Activated CD8-positive, alpha-beta memory T cell treated with anti-CD3 and anti-CD28 coated beads, Interleukin-2, amount 50 U/mL, for 4 hours (primary cell): ENCODE measurements at regions not wholly inside any gene's neighbourhood (a gene's known extent, or its start where the extent isn't known, plus 50 kb on each side); places are given as distances from the start of the nearest gene placed in this dataset.

ENCODE experiments used
- DNase-seq: peaks from one replicate; pipeline ENCODE4 v3.0.0-alpha.2; 2020

DNA sequence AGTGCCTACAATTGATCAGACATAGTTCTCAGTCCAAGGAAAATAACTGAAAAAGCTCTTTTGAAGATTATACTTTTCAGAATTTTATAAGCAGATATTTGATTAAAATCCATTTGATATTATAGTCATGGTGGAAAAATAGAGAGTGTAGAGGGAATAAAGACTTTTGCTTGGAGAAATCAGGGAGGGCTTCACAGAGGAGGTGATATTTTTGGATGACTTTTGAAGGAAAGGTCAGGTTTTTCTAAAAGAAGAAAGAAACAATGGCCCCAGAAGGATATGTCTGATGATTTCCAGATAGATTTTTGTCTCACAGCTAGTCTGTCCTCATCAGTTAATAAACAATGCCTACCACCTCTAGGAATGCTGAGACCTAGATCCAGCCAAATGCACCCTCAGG, 806.3 kb upstream of the CELF2 start:
- no peak for DNase-seq

DNA sequence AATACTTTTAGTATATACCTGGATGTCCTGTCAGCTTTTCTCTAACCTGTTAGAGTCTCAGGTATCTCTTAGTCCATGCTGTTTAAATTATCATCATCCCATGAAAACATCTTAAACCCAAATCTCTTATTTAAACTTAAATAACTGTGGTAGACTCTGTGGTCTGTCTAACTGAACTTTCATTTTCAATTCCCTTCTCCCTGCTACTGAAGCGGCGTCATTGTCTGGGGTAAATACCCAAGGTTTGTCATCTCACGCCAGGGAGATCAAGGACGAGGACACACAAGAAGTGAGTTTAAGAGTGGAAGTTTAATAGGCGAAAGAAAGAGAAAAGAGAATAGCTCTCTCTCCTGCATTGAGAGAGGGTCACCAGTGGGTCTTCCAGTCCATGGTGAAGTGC, 804.4 kb upstream of the CELF2 start:
- DNase-seq: no peak

DNA sequence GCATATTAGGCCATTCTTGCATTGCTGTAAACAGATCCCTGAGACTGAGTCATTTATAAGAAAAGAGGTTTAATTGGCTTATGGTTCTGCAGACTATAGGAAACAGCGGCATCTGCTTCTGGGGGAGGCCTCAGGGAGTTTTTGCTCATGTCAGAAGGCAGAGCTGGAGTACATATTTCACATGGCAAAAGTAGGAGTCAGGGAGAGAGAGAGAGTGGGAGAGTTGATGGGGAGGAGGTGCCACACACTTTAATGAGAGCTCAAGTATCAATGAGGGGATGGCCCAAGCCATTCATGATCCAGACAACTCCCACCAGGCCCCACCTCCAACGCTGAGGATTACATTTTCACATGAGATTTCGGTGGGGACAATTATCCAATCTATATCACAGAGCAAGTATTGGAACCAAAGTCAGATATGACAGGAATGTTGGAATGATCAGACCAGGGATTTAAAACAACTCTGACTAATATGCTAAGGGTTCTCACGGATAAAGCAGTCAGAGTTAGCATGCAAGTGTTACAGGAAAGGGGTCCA, 795.3 kb upstream of the CELF2 start:
- DNase-seq: no peak

DNA sequence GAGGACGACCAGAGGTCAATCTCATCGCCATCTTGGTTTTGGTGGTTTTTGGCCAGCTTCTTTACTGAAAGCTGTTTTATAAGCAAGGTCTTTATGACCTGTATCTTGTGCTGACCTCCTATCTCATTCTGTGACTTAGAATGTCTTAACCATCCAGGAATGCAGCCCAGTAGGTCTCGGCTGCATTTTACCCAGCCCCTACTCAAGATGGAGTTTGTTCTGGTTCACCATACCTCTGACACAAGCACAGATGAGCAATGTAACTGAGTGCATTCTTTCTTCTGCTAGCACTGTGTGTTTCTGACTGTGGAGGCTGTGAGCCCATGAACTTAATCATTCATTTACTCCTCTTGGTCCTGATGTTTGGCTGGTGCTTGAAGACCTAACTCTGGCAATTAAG, 794.5 kb upstream of the CELF2 start:
- no peak for DNase-seq

DNA sequence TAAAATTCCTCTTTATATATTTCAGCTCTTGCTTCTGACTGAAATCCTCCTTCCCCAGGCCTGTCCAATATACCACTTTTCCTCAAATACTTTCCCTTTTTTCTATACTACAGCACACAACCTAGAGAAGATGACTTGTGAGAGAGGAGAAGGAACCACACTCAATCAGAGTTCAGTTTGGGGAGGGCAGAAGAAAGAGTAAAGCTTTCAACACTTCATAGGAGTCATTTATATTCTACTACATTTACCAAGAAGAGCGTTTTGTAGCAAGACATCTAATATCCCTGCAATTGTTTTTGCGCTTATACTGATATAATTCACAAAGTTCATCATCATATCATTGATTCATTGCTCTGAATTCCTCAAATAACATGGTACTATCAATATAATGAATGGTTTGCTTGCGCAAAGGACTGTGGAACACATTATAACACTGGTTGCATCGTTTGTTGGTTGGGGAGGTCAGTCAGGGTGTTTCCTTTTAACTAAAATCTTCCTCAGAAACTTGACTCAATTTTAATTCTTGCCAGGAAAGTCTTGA, 792.5 kb upstream of the CELF2 start:
- no peak for DNase-seq

DNA sequence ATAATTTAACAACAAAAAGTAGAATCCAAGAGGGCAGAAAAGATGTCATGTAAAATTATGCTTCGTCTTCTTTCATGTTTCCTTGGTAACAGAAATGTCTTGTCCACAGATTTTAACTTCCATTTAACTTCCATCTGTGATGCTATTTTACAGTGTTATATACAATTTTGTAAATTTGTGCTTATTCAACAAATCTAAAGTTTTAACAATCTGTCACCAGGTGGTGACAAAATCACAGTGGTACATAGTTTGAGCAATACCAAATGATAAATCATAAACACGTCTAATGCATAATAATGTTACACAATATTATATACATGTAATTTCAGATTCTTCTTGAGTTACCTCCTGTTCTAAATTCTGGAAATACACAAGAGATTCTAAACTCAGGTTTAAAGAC, 784.4 kb upstream of the CELF2 start:
- DNase-seq: no peak

DNA sequence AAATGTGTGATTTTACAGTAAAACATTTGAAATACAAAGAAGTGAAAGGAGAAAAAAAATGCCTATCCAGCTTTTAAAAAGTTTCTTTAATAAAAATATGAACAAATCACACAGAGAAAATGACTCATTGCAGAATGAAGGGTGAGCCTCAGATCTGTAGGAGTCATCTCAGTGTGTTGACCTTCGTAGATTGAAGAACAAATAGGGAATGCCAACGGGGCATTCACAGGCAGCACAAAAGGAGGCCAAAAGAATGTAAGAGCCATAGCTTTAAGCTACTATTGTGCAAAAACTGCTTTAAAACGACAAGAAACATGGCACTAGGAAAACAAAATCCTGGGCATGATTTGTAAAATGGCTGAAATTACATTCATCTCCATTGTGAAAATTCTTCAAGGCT, 782.7 kb upstream of the CELF2 start:
- no peak for DNase-seq

DNA sequence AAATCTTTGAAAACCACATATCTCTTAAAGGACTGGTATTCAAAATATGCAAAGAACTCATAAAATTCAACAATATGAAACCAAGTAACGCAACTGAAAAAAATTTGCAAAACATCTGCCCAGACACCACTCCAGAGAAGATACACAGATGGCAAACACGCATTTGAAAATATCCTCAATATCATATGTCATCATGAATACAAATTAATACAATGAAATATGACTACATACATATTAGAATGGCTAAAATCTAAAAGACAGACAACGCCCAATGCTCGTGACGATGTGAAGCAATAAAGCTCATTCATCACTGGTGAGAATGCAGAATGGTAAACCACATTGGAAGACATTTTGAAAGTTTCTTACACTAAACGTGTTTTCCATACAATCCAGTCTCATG, 770.1 kb upstream of the CELF2 start:
- no peak for DNase-seq

DNA sequence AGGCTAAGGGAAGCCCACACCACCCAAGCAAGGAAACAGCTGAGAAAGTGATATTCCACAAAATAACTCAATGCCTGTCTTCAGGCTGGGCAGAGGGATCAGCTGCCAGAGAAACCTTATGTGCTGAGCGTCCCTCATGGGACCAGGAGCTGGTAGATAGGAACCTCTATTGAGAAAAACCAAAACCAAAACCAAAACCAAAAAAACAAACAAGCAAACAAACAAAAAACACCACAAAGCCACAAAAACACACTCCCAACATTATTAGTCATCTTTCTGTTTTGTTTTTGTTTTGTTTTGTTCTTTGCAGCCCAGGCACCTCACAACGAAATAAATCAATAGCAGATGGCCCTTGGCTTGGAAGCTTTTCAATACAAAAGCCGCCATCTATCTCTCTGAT, 760.8 kb upstream of the CELF2 start:
- no peak for DNase-seq

DNA sequence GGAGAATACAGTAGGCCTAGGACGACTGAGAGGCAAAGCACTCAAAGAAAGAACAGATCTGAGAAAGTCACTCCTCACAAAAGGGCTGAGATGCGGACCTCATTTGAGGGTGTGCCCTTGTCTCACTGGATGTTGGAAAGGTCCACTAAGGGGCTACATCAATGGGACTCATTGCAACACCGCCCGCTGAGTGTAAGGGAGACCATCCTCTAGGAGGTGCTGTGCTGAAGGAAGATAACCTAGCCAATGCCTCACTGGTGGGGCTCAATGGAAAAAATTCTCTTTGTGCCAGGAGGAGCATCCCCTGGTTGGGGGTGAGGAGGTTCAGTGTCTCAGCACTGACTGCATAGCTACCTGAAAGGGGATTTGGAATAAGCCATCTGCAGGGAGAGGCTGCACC, 758.7 kb upstream of the CELF2 start:
- no peak for DNase-seq

DNA sequence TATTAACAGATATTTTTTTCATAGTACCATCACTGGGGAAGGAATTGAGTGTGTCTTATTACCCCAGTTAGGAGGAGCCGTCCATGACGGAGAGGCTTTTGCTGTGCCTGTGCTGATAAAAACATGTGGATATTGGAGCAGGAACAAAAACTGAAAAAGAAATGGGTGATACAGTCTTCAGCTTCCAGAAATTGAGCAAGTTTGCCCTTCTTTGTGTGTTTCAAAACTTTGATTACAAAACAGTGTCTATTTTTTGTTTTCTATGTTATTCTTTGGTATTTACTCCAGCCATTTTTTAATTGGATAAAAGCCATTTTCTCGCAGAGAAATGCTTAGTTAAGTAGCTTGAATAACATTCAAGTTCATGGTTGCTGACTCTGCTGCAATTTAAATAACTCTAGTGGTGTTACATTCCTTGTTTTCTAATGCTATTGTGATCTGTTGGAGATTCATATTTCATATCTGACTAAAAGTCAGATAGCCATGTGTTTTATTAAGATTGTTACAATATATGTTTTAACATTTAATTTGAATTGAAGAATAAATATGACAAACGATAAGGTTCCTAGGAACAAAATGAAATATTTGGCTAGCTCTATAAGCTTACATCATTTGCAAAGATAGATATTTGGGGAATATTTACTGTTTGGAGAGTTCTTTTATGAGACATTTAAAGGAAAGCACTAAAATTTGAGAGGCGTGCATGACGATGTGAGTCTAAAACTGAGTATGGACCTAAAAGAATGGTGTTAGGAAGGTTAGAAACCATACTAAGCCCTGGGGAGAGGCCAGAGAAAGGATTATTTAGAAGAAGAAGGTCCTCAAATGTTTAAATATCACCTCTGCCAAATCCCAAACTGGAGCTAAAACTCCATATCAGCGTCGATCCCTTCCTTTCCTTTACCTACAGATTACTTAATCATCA, 747.3 kb upstream of the CELF2 start:
- DNase-seq: no peak

DNA sequence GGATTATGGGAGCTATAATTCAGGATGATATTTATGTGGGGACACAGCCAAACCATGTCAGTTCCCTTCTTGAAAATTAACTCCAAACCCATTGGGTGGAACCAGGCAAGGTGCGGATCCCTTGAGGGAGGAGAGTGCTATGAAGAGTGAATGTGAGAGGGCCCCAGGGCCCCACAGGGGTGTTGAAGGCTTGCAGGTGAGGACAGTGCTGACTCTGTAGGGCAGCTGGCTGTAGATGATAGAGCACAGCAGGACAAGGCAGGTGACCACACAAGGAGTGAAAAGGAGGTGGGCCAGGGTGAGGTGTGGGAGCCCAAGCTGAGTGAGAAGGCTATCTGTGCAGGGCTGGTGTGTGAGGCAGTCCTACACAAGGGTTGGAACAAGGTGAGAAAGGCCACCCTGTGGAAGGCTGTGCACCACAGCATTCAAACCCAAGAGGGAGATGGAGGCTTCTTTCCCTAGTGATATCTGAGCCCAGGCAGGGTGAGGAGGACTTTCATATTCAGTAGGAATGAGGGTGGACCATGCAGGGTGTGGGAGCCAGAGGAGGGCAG, 746.0 kb upstream of the CELF2 start:
- DNase-seq: no peak

DNA sequence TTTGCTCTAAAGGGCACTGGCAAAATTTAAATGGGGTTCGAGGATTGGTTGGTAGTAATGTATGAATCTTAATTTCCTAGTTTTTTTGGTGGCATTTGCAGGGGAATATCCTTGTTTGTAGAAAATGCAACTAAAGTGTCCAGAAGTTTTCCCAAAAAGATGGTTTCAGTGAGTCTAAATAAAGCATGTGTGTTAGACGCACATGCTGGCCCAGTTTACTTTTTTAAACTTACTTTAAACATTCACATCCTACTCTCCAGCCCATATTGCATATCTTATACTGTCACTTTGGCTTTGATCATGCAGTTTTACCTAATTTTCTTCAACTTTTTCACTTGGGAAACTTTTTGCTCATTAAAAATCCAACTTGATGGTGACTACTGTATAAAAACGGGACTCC, 744.0 kb upstream of the CELF2 start:
- no peak for DNase-seq

DNA sequence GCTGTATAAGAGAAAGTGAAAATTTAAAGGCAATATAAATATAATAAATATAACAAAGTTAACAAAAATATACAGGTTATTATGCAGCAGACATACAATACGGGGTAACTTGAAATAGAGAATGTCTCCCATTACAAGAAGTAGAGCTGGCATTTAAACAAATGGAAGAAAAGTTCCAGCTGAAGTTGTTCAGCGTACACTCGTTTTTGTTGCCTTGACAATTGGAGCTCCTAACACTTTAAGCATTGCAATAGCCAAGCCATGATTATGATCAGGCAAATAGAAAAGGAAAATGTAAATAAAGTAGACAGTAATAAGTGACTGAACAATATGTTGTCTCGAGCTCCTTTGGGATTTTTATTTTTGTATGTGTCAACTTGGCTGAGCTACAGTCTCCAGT, 737.8 kb upstream of the CELF2 start:
- no peak for DNase-seq

DNA sequence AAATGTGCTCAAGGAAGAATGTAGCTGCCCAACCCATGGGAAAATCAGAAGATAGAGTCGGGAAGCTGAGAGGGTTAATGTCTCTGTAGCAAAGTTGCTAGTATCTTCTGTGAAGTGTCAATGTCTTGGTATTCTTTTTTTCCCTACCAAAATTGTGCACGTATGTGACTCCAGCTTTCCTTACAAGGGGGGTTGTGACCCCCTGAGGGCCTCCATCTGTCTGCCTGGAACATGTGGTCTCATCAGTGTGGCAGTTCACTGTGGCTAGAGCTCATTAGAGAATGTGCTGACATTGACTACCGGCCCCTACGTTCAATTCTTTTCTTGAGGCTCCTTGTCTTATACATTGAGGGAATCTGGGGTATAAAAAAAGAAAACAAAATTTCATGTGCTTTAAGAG, 725.2 kb upstream of the CELF2 start:
- no peak for DNase-seq

DNA sequence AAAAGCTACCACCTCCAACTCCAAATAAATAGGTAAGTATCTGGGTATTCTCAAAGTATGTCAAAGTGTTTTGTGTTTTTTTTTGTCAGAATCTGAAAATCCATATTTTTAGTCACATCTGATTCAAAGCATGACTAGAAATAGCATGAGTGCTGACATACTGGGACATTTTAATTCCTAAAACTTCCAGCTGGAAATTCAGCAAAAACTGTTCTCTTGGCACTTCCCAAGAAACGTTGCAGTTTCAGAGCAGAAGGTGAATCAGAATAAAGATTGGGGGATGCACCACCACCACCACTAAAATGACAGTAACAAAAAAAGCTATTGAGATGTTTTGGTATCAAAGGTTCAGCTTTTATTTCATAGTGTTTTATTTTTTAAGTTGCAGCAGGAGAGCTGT, 724.6 kb upstream of the CELF2 start:
- no peak for DNase-seq

DNA sequence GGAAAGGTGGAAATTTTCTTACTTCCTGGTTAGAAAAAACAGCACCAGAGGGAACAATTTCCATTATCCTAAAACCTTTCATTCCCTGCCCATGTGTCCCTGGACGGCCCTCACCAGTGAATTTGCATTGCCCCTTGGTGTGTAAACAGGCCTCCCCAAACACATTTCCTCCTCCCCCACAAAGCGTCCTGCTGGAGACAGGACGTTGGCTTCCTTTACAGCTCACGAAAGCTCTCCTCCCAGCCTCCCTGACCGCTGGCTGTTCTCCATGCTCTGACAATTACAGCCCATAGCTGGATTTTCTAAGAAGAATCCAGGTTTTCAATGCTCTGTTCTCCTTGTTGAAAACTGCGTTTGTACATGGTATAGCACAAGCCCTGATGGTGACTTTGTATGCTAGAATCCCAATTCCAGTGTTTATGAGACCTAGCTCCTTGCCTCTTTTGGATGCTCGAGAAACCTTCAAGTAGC, 724.2 kb upstream of the CELF2 start:
- DNase-seq: no peak

DNA sequence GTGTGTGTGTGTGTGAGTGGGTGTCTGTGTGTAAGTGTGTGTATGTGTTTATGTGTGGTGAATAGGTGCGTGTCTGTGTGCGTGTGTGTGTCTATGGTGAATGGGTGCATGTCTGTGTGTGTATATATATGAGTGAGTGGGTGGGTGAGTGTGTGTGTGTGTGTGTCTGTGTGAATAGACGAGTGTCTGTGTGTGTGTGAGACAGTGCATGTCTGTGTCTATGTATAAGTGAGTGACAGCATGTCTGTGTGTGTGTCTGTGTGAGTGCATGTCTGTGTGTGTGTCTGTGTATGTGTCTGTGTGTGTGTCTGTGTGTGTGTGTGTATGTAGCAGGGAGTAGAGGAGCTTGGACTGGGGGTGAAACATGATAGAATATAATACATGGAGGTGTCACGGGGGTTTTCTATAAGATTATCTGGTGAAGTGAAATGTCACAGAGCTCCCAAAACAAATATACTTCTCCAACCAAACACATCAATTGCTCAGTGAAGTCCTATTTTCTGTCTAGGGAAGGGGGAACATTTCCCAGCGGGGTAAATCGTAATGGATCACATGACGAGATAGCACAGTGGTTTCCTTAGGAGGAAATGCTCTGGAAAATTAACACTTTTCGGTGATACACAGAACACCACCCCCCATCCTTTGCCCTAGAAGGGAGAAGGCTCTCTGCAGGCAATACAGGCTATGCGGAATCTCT, 723.3 kb upstream of the CELF2 start:
- no peak for DNase-seq

DNA sequence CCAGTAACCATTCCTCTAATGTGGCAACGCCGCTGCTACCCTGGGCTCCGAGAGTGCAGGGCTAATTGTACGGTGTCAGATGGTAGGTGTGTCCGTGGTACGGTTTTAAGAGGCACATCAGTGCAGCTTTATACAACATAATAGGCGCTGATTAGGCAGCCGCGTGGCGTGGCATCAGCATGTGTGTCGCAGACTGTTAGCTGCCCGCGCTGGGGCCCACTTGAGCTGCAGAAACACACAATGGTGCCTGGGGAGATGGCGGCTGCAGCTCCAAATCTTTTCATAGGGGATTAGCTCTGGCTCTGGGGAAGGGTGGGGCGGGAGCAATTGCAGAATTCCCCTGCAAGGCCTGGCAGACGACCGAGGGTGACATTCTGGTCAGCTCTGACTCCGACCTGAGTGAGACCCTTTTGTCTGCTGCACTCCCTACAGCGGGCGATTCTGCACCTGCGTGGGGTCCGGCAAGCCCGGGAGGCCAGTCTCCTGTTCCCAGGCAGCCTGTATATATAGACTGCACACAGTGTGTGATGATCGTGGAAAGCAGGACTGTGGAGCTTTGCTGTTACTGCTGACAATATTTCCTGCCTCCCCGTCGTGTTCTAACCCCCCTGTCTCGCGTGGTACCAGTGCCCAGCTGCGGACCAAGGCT, 722.7 kb upstream of the CELF2 start:
- no peak for DNase-seq

DNA sequence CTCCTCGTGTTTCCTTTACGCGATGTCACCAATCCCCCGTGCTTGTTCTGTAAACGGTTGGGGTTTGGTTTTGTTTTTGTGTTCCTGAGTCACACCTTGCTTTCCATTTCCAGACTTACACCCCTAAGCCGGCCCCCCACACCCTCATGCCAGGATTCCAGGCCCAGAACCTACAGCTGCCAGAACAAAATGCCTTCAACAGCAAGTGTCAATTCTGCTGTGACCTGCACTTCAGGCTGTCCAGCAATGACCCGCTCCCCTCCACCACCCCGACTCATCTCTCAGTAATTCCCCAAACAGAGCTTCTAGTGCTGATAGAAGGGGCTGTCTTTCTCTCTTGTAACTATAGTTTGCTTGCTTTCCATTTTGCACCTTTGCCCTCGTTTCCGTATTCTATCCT, 722.1 kb upstream of the CELF2 start:
- DNase-seq: no peak

DNA sequence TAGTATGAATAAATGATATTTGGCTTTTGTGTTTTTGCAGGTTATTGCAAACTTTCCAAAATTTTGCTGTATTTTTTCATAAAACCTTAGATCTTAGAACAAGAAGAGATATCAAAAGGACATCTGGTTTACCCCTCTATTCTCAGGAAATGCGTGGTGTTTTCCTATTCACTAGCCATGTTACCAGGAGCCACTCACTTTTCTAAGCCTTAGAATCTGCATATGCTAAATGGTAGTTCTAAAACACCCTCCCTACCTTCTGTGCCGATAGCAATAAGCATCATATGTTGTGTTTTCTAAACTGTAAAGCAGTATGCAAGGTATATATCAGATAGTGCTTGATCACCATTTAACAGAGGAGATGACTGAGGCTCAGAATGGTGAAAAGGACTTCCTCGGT, 715.0 kb upstream of the CELF2 start:
- no peak for DNase-seq

DNA sequence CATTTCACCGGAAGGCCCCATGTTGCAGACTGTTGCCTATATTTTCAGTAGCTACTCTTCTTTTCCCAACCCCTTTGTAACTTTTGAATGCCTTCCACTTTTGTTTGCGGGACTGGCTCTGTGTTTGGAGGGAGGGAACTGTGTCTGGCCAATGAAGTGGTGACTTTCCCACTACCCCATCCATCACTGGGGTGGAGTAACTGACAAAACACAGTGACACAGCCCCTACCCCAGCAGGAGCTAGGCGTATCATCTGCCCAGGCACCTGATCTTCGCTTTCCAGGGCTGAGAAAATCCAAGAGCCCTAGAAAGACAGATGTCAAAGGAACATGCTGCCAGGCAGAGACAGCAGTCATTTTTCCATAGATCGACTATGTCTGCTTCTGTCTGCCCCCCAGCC, 710.6 kb upstream of the CELF2 start:
- DNase-seq: no peak

DNA sequence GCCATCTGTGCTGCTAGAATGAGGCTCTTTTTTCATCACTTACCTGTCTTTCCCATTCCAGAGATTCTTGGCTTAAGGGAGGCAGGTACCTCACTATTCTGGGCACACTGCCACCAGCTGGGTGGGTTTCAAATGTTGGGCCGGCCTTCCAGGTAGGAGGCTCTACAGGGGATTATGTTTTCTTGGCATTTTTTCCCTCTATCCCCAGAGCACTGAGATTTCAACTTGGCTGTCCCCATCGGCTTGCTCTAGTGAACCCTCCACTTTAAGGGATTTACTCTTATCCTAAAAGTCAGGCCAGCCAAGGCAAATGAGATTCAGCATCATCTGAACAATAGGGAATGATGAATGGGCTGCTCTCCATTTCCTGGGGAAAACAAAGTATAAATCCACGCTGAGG, 710.1 kb upstream of the CELF2 start:
- no peak for DNase-seq
